ENCODE measurements at regions not wholly inside any gene's neighbourhood (a gene's known extent, or its start where the extent isn't known, plus 50 kb on each side); places are given as distances from the start of the nearest gene placed in this dataset.

DNA sequence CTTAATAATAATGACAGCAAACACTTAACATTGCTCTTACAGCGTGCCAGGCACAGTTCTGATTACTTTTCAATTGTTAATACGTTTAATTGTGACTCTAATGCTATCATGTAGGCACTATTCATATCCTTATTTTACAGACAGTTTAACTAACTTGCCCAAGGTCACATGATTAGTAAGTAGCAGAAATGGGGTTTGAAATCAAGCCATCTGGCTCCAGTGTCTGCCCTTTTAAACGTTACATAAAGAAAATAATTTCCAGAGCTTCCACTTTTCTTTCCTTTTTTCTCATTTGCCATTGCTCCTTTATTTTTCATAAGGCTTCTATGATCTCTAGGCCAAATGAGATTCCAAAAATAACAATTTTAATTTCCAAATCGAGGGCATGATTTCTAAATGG lies 50.6 kb upstream of the IKZF2 start:
- Histone ChIP-seq H3K4me1 (ENCODE audit: control insufficient read depth, low read depth, low read length) (peaks cover 3% of the 10 kb centered on the region), H3K27me3 (ENCODE audit: control insufficient read depth, insufficient read depth, low read length) (no peaks in the 10 kb centered on the region), H3K9ac (ENCODE audit: low read length) (no peak overlapping the region), H3K36me3 (ENCODE audit: control insufficient read depth, low read depth, low read length) (no peaks in the 10 kb centered on the region), H3K27ac (ENCODE audit: low read length) (no peak overlapping the region), H3K9me3 (ENCODE audit: control insufficient read depth, low read depth, low read length) (no peaks in the 10 kb centered on the region), H3K4me3 (ENCODE audit: low read length) (no peak overlapping the region)

DNA sequence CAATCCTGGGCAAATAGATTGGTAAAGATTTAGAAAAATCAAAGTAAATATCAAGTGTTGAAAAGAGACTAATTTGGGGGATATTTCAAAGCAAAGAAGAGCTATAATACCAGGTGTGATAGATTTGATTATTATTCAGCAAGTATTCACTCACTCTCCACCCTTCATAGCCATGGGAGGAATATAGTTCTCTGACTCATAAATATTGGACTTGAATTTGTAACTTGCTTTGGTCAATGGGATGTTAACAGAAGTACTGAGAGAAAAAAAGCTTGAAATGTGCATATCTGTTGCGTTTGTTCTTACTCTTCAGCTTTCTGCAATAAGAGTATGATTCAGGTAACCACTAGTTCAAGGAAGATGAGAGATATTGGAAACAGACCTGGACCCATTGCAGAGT lies 54.5 kb upstream of the IKZF2 start:
- Histone ChIP-seq H3K27me3 (ENCODE audit: control insufficient read depth, insufficient read depth, low read length) (no peaks in the 10 kb centered on the region), H3K9me3 (ENCODE audit: control insufficient read depth, low read depth, low read length) (no peaks in the 10 kb centered on the region), H3K4me1 (ENCODE audit: control insufficient read depth, low read depth, low read length) (peaks cover 3% of the 10 kb centered on the region), H3K27ac (ENCODE audit: low read length) (no peak overlapping the region), H3K4me3 (ENCODE audit: low read length) (no peak overlapping the region), H3K9ac (ENCODE audit: low read length) (no peak overlapping the region), H3K36me3 (ENCODE audit: control insufficient read depth, low read depth, low read length) (no peaks in the 10 kb centered on the region)

DNA sequence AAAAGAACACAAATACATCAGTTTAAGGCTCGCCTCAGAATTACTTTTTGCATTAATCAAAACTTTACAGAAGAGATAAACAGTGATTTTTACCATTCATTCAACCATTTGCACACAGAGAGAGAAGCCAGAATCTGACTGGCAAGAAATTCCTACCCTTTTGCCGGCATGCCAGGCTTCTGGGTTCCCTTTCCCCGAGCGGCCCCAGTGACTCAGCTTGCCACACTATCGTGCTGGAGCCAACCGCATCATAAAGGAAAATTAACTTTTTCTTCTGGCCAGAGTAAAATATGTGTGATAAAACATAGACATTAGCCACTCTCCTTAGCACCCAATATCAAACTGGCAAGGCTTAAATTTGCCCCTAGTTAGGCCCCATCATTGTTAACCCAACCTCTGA lies 61.8 kb upstream of the IKZF2 start:
- Histone ChIP-seq H3K36me3 (ENCODE audit: control insufficient read depth, low read depth, low read length) (no peaks in the 10 kb centered on the region), H3K27me3 (ENCODE audit: control insufficient read depth, insufficient read depth, low read length) (no peaks in the 10 kb centered on the region), H3K9me3 (ENCODE audit: control insufficient read depth, low read depth, low read length) (no peaks in the 10 kb centered on the region), H3K4me3 (ENCODE audit: low read length) (no peak overlapping the region), H3K27ac (ENCODE audit: low read length) (no peak overlapping the region), H3K4me1 (ENCODE audit: control insufficient read depth, low read depth, low read length) (no peaks in the 10 kb centered on the region), H3K9ac (ENCODE audit: low read length) (no peak overlapping the region)

DNA sequence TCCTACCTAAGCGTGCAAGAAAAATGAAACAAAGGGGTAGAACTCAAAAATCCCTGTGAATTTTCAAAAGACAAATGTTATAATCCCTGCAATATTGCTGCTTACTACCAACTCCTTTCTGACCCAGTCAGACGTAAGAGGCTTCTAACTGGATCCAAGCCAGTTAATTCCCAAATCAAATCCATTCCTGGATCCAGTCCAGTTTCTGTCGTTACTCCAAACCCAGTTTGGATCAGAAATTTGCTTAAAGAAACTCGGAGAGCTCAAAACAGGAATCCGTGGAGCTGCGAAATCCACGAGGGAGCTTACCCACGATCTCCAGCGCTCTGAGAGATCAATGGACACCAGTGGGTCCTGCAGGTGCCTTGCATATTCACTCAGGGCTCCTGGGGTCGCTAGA lies 62.8 kb upstream of the IKZF2 start:
- H3K36me3 ChIP-seq (ENCODE audit: control insufficient read depth, low read depth, low read length): no peaks in the 10 kb centered on the region
- no peaks in the 10 kb centered on the region for H3K4me1 ChIP-seq (ENCODE audit: control insufficient read depth, low read depth, low read length)
- H3K4me3 ChIP-seq (ENCODE audit: low read length): no peak overlapping the region
- H3K9ac ChIP-seq (ENCODE audit: low read length): no peak overlapping the region
- no peaks in the 10 kb centered on the region for H3K9me3 ChIP-seq (ENCODE audit: control insufficient read depth, low read depth, low read length)
- H3K27me3 ChIP-seq (ENCODE audit: control insufficient read depth, insufficient read depth, low read length): no peaks in the 10 kb centered on the region
- no peak overlapping the region for H3K27ac ChIP-seq (ENCODE audit: low read length)

DNA sequence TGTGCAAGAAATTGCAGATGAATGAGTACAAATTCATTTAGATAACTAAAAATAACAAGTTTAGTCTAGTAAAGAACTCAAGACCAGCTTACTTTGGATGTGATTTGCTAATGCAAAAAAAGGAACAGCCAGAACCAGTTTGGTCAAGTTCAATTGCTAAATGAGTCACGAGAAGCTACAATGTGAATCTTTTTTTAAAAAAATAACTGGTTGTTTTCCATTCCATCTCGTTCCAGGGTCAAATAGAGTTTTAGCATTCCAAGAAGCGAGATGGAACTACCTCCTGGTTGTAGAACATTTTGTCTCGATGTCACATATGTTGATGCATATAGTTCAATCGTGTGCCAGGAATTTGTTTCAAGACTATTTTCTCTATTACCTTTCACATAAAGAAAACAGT lies 65.0 kb upstream of the IKZF2 start:
- no peaks in the 10 kb centered on the region for H3K9me3 ChIP-seq (ENCODE audit: control insufficient read depth, low read depth, low read length)

DNA sequence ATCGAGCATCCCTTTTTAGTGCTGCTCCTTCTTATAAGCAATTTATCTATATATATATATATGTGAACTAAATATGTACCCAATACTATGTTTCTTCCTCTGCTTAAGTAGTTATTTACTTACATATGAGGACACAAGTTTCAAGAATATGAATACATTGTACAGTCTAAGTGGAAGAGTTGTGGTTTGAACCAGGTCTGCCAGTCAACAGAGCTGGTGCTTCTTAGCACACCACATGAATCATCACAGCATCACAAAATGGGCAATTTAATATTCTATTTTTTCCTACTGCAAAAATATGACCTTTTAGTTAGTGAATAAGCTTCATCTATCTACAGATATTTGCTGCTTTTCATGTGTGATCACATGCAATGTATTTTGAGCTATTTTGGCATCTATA lies 64.4 kb upstream of the SPAG16 start:
- Histone ChIP-seq H3K9me3 (ENCODE audit: control insufficient read depth, low read depth, low read length) (no peaks in the 10 kb centered on the region), H3K4me3 (ENCODE audit: low read length) (no peak overlapping the region), H3K4me1 (ENCODE audit: control insufficient read depth, low read depth, low read length) (peaks cover 6% of the 10 kb centered on the region), H3K36me3 (ENCODE audit: control insufficient read depth, low read depth, low read length) (no peaks in the 10 kb centered on the region), H3K27me3 (ENCODE audit: control insufficient read depth, insufficient read depth, low read length) (no peaks in the 10 kb centered on the region), H3K9ac (ENCODE audit: low read length) (no peak overlapping the region), H3K27ac (ENCODE audit: low read length) (no peak overlapping the region)

More for the DNA sequence above, 65.0 kb upstream of the IKZF2 start:
- no peak overlapping the region for H3K4me3 ChIP-seq (ENCODE audit: low read length)
- no peak overlapping the region for H3K9ac ChIP-seq (ENCODE audit: low read length)
- H3K27me3 ChIP-seq (ENCODE audit: control insufficient read depth, insufficient read depth, low read length): no peaks in the 10 kb centered on the region
- no peak overlapping the region for H3K27ac ChIP-seq (ENCODE audit: low read length)
- no peaks in the 10 kb centered on the region for H3K4me1 ChIP-seq (ENCODE audit: control insufficient read depth, low read depth, low read length)
- H3K36me3 ChIP-seq (ENCODE audit: control insufficient read depth, low read depth, low read length): no peaks in the 10 kb centered on the region

DNA sequence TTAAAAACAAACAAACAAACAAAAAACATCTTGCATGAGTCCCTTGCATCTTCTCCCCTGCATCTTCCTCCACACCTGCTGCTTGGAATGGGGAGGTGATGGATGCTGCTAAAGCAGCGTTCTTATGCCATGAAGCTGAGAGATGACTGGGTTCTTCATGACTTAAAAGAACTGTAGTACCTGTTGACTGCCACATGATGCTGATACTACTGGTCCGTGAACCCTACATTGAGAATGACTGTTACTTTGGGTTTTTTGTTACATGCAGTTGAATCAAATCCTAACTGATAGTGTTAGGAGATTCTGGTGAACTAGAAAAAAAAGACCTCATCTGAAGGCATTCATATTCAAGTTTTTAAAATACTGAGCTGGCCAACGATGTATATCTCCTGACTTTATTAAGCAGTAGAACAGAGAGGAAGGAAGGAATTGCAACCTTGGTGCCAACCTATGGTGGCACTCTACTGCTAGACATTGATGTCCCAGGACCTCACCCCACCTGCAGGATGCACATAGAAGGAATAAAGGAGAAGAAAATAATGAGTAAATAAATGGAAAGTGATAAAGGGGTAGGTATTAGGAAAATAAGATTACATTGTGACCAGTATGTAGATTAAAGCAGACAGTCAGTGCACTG lies 63.2 kb upstream of the SPAG16 start:
- Histone ChIP-seq H3K9ac (ENCODE audit: low read length) (no peak overlapping the region), H3K27ac (ENCODE audit: low read length) (no peak overlapping the region), H3K27me3 (ENCODE audit: control insufficient read depth, insufficient read depth, low read length) (no peaks in the 10 kb centered on the region), H3K36me3 (ENCODE audit: control insufficient read depth, low read depth, low read length) (no peaks in the 10 kb centered on the region), H3K9me3 (ENCODE audit: control insufficient read depth, low read depth, low read length) (no peaks in the 10 kb centered on the region), H3K4me1 (ENCODE audit: control insufficient read depth, low read depth, low read length) (peaks cover 6% of the 10 kb centered on the region), H3K4me3 (ENCODE audit: low read length) (no peak overlapping the region)

DNA sequence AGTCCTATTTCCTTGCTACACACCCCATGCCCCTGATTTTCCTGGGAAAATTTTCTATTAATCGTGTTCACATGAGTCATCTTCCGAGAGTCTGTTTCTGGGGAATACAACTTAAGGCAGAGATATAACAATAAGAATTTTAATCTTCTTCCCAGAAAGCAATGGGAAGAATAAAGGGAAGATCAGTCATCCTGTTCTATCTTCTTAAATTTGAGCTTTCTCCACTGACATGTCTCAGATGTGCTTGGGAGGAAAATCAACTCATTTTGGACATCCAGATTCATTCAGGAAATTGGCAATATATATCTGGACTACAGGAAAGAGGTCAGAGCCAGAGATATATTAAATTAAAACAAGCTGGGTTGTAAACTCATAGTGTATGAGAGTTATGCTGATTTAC lies 62.3 kb upstream of the SPAG16 start:
- Histone ChIP-seq H3K4me3 (ENCODE audit: low read length) (no peak overlapping the region), H3K9me3 (ENCODE audit: control insufficient read depth, low read depth, low read length) (no peaks in the 10 kb centered on the region), H3K27me3 (ENCODE audit: control insufficient read depth, insufficient read depth, low read length) (no peaks in the 10 kb centered on the region), H3K36me3 (ENCODE audit: control insufficient read depth, low read depth, low read length) (no peaks in the 10 kb centered on the region), H3K9ac (ENCODE audit: low read length) (no peak overlapping the region), H3K27ac (ENCODE audit: low read length) (no peak overlapping the region), H3K4me1 (ENCODE audit: control insufficient read depth, low read depth, low read length) (peaks cover 6% of the 10 kb centered on the region)

DNA sequence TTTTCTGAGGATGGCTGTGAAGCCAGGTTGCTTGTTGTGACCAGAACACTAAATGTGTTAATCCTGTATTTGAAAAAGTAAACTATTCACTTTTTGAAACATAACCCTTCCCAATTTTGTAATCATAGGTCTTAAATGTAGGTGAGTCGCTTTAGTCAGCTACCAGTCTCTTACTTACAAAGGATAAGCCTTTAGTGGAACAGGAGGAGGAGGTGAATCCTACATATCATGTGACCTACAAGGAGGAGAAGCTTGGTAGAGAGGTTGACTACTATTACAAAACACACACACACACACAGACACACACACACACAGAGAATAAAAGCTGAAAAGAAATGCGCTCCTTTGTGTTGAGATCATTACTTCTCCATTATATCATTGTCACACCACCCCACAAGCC lies 59.9 kb upstream of the SPAG16 start:
- Histone ChIP-seq H3K27ac (ENCODE audit: low read length) (no peak overlapping the region), H3K4me3 (ENCODE audit: low read length) (no peak overlapping the region), H3K4me1 (ENCODE audit: control insufficient read depth, low read depth, low read length) (peaks cover 6% of the 10 kb centered on the region), H3K9me3 (ENCODE audit: control insufficient read depth, low read depth, low read length) (no peaks in the 10 kb centered on the region), H3K36me3 (ENCODE audit: control insufficient read depth, low read depth, low read length) (no peaks in the 10 kb centered on the region), H3K27me3 (ENCODE audit: control insufficient read depth, insufficient read depth, low read length) (no peaks in the 10 kb centered on the region), H3K9ac (ENCODE audit: low read length) (no peak overlapping the region)

DNA sequence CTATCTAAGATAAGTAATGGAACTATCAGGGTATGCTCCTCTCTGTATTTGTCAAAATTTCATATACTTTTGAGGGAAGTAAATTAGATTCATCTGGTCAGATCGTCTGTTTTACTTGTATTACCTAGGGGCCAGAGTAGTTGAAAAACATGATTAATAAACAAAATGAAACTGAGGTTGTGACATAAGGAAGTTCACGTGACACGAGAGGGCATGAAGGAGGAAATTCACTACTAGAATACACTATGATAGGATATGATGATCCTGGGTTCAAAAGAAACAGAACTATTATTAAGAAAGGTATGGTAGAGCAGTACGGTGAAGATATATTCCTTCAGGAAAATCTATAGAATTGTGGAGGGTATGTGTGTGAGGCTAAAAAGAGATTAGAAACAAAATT lies 58.4 kb upstream of the SPAG16 start:
- H3K9me3 ChIP-seq (ENCODE audit: control insufficient read depth, low read depth, low read length): no peaks in the 10 kb centered on the region
- H3K27ac ChIP-seq (ENCODE audit: low read length): no peak overlapping the region
- H3K9ac ChIP-seq (ENCODE audit: low read length): no peak overlapping the region
- peaks cover 6% of the 10 kb centered on the region for H3K4me1 ChIP-seq (ENCODE audit: control insufficient read depth, low read depth, low read length)
- H3K36me3 ChIP-seq (ENCODE audit: control insufficient read depth, low read depth, low read length): no peaks in the 10 kb centered on the region
- no peak overlapping the region for H3K4me3 ChIP-seq (ENCODE audit: low read length)
- H3K27me3 ChIP-seq (ENCODE audit: control insufficient read depth, insufficient read depth, low read length): no peaks in the 10 kb centered on the region

DNA sequence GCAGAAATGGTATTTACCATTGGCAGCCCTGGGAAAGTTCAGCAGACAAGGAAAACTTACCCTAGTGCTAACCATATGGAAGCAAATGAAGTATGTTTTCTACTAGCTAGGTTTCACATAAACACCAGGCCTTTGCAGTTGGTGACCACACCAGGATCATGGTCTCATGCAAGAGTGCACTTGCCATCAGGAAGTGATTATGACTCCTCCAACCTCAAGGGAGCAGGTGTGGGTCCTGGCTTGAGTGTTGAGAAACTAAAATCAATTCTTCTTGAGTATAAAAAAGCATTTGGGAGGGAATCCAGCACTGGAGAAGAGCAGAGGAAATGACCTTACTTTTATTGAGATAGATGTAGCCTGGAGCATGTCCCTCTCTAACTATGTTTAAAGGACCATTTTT lies 56.8 kb upstream of the SPAG16 start:
- Histone ChIP-seq H3K9me3 (ENCODE audit: control insufficient read depth, low read depth, low read length) (no peaks in the 10 kb centered on the region), H3K4me3 (ENCODE audit: low read length) (no peak overlapping the region), H3K27ac (ENCODE audit: low read length) (no peak overlapping the region), H3K9ac (ENCODE audit: low read length) (no peak overlapping the region), H3K27me3 (ENCODE audit: control insufficient read depth, insufficient read depth, low read length) (no peaks in the 10 kb centered on the region), H3K4me1 (ENCODE audit: control insufficient read depth, low read depth, low read length) (peaks cover 6% of the 10 kb centered on the region), H3K36me3 (ENCODE audit: control insufficient read depth, low read depth, low read length) (no peaks in the 10 kb centered on the region)

DNA sequence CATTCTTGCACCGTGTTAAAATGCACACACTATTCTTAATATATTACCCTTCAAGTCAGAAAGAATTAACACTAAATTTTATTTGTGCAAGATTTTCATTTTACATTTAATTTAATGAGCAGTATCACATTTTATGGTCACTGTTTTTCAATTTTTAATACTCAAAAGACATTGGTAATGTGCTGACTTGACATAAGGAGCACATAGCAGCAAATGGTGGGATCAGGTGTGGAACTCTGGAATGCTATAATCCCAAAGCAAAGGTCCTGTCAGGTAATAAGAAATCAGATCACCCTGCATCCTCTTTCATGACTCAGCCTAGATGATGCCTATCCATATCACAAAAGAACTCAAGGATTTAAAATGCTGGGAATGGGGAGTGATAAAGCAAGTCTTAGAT lies 55.6 kb upstream of the SPAG16 start:
- H3K27me3 ChIP-seq (ENCODE audit: control insufficient read depth, insufficient read depth, low read length): no peaks in the 10 kb centered on the region
- H3K27ac ChIP-seq (ENCODE audit: low read length): no peak overlapping the region
- no peak overlapping the region for H3K4me3 ChIP-seq (ENCODE audit: low read length)
- no peaks in the 10 kb centered on the region for H3K36me3 ChIP-seq (ENCODE audit: control insufficient read depth, low read depth, low read length)
- H3K9ac ChIP-seq (ENCODE audit: low read length): no peak overlapping the region
- H3K4me1 ChIP-seq (ENCODE audit: control insufficient read depth, low read depth, low read length): peaks cover 16% of the 10 kb centered on the region
- no peaks in the 10 kb centered on the region for H3K9me3 ChIP-seq (ENCODE audit: control insufficient read depth, low read depth, low read length)

Data from iPS-18a (cell line).